GM18498 (cell line): ENCODE measurements at regions not wholly inside any gene's neighbourhood (a gene's known extent, or its start where the extent isn't known, plus 50 kb on each side); places are given as distances from the start of the nearest gene placed in this dataset.

ENCODE experiments used
- ATAC-seq: cut with Tn5 transposase; IDR thresholded peaks from one replicate; pipeline ENCODE4 v1.9.1; 2021; ENCODE audit warnings: mild to moderate bottlenecking, moderate library complexity; ENCODE audit not compliant: unreplicated experiment

- ATAC-seq = no peak
Measured at GRCh38 chr2:173419506-173419905, 64.8 kb downstream of the CDCA7 start.

- no peak for ATAC-seq
Measured at GRCh38 chr2:173424886-173425285, 70.2 kb downstream of the CDCA7 start.

GRCh38 chr2:173427887-173428668 is 73.4 kb downstream of the CDCA7 start:
- no peak for ATAC-seq

- no peak for ATAC-seq
Measured at GRCh38 chr2:173431191-173431590, 76.5 kb downstream of the CDCA7 start.

- no peak for ATAC-seq
Measured at GRCh38 chr2:173432049-173432754, 77.5 kb downstream of the CDCA7 start.

GRCh38 chr2:173434762-173435569 is 80.3 kb downstream of the CDCA7 start:
- ATAC-seq = no peak

- no peak for ATAC-seq
Measured at GRCh38 chr2:173435574-173435973, 80.9 kb downstream of the CDCA7 start.

GRCh38 chr2:173436088-173436487 is 81.4 kb downstream of the CDCA7 start:
- no peak for ATAC-seq

GRCh38 chr2:173441222-173441621 is 86.5 kb downstream of the CDCA7 start:
- ATAC-seq = no peak

- ATAC-seq = no peak
Measured at GRCh38 chr2:173442542-173442941, 87.9 kb downstream of the CDCA7 start.

- ATAC-seq = no peak
Measured at GRCh38 chr2:173446722-173447121, 92.0 kb downstream of the CDCA7 start.

GRCh38 chr2:173448938-173449471 is 94.3 kb downstream of the CDCA7 start:
- no peak for ATAC-seq

GRCh38 chr2:173451118-173451517 is 96.4 kb downstream of the CDCA7 start:
- ATAC-seq = no peak

GRCh38 chr2:173451941-173452340 is 97.3 kb downstream of the CDCA7 start:
- ATAC-seq = no peak

- ATAC-seq = no peak
Measured at GRCh38 chr2:173452416-173452815, 97.7 kb downstream of the CDCA7 start.

GRCh38 chr2:173456960-173457359 is 102.3 kb downstream of the CDCA7 start:
- no peak for ATAC-seq

- no peak for ATAC-seq
Measured at GRCh38 chr2:173457366-173457765, 102.7 kb downstream of the CDCA7 start.

GRCh38 chr2:173458991-173459780 is 104.5 kb downstream of the CDCA7 start:
- no peak for ATAC-seq

- ATAC-seq = no peak
Measured at GRCh38 chr2:173462892-173463840, 108.5 kb downstream of the CDCA7 start.
